ENCODE measurements at regions not wholly inside any gene's neighbourhood (a gene's known extent, or its start where the extent isn't known, plus 50 kb on each side); places are given as distances from the start of the nearest gene placed in this dataset.

GRCh38 chr3:193844472-193844871 lies 251.5 kb downstream of the OPA1 start (continued):
- TF ChIP-seq ATF3 (IDR thresholded peaks at IDR 0.05) (no peak), SIN3A (IDR thresholded peaks at IDR 0.05; ENCODE audit: low read depth) (no peak), RAD21 (IDR thresholded peaks at IDR 0.05; ENCODE audit: low read depth) (no peak), CTCF (IDR thresholded peaks at IDR 0.05 in 2 of 3, conservative IDR thresholded peaks at IDR 0.05 in 1 of 3; ENCODE audit: borderline replicate concordance in 1 of 3, insufficient read depth in 1 of 3, low read depth in 2 of 3, low read length in 2 of 3) (no peak), MAX (IDR thresholded peaks at IDR 0.05) (no peak), YY1 (IDR thresholded peaks at IDR 0.05; ENCODE audit: extremely low read depth, insufficient replicate concordance, low read depth, low read length) (no peak), JUND (IDR thresholded peaks at IDR 0.05) (no peak), CEBPB (IDR thresholded peaks at IDR 0.05; ENCODE audit: low read depth) (no peak), EZH2 (IDR thresholded peaks at IDR 0.05) (no peak), EGR1 (IDR thresholded peaks at IDR 0.05; ENCODE audit: low read depth) (no peak), FOSL1 (IDR thresholded peaks at IDR 0.05; ENCODE audit: low read depth) (no peak)

- Histone ChIP-seq H3K4me2 (ENCODE audit: low read length) (no peak overlapping the region), H3K27me3 (ENCODE audit: insufficient read depth, low read length) (no peaks in the 10 kb centered on the region), H2AFZ (ENCODE audit: low read depth, low read length, poor library complexity, severe bottlenecking) (no peak overlapping the region), H3K4me1 (ENCODE audit: control insufficient read depth in 1 of 2, insufficient read depth in 2 of 2, low read length in 2 of 2) (peaks cover 0 to 5% of the 10 kb centered on the region in 2 experiments; a peak in 1 of 4 replicates), H4K20me1 (ENCODE audit: insufficient read depth) (no peaks in the 10 kb centered on the region), H3K9ac (ENCODE audit: low read length) (no peak overlapping the region), H3K36me3 (ENCODE audit: control insufficient read depth in 1 of 2, insufficient read depth in 2 of 2, low read length in 2 of 2) (no peaks in the 10 kb centered on the region), H3K27ac (ENCODE audit: low read depth, low read length) (no peak overlapping the region), H3K79me2 (ENCODE audit: insufficient read depth, low read length) (no peaks in the 10 kb centered on the region), H3K9me3 (ENCODE audit: control insufficient read depth in 1 of 2, insufficient read depth in 1 of 2, low read depth in 1 of 2, low read length in 2 of 2) (no peaks in the 10 kb centered on the region), H3K4me3 (replicated peaks in 1 of 2; ENCODE audit: low read depth in 1 of 2, low read length in 2 of 2) (no peak overlapping the region), H3K9me2 (ENCODE audit: insufficient read depth) (no peaks in the 10 kb centered on the region)
- ChIA-PET CTCF (no interaction called here), POLR2A (no interaction called here), RAD21 (ENCODE audit: low non-redundant PET in 1 of 2, low total read pairs in 2 of 2, uncharacterized antibody in 2 of 2, unreplicated experiment in 2 of 2) (no interaction called here)
- intact Hi-C loops (cut with micrococcal nuclease): no loop called here
- TF ChIP-seq SP1 (IDR thresholded peaks at IDR 0.05; ENCODE audit: low read depth) (no peak), CBX3 (IDR thresholded peaks at IDR 0.05; ENCODE audit: low read depth) (no peak), ATF3 (IDR thresholded peaks at IDR 0.05) (no peak), EGR1 (IDR thresholded peaks at IDR 0.05; ENCODE audit: low read depth) (no peak), ZFX (IDR thresholded peaks at IDR 0.05) (no peak), ZBTB33 (IDR thresholded peaks at IDR 0.05; ENCODE audit: extremely low read depth, insufficient replicate concordance, low read length) (no peak), TCF7L2 (IDR thresholded peaks at IDR 0.05; ENCODE audit: borderline replicate concordance, extremely low read depth, insufficient read depth, insufficient read length) (no peak), RAD21 (IDR thresholded peaks at IDR 0.05; ENCODE audit: low read depth) (no peak), SRF (IDR thresholded peaks at IDR 0.05; ENCODE audit: low read depth) (no peak), REST (IDR thresholded peaks at IDR 0.05; ENCODE audit: low read depth) (no peak)
- DNase-seq (ENCODE audit: low read depth, low spot score) (no peak), ATAC-seq (no peak)
- BruUV-seq (replicated peaks): no TSS peak
Observed at GRCh38 chr3:193845144-193845543, 252.1 kb downstream of the OPA1 start.
